ENCODE measurements at regions not wholly inside any gene's neighbourhood (a gene's known extent, or its start where the extent isn't known, plus 50 kb on each side); places are given as distances from the start of the nearest gene placed in this dataset.
A peak's percentile ranks its signal among the peaks of the same experiment; 100 is the strongest.
"Not testable (repeated sequence)": the region's sequence is repeated elsewhere in the genome, so short reads cannot be mapped to it uniquely, and the experiment has no call there.

DNA sequence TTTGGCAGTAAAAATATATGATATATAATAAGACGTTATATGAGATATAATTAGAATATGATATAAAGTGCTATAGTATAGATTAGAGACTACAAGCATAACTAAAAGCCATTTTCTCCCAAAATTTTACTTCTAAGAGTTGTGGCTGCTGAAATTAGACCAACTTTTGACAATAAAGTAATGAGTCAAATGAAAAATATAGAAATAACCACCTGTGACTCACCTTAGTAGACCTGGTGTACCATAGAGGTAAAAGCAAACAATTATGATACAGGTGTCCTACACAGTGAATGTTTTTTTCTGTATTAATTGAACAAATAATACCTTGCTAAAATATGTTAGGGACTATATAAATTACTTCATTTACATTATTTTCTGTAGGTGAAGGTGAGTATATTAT lies 482.9 kb upstream of the MAN1A1 start:
- ChIA-PET POLR2A (ENCODE audit: low non-redundant PET) (no interaction called here), CTCF (no interaction called here)
- TF ChIP-seq CTCF (conservative IDR thresholded peaks at IDR 0.05; ENCODE audit: low read depth): no peak
- peak; percentile 11 for DNase-seq (ENCODE audit: low spot score)
- H3K27ac ChIP-seq: no peak overlapping the region

DNA sequence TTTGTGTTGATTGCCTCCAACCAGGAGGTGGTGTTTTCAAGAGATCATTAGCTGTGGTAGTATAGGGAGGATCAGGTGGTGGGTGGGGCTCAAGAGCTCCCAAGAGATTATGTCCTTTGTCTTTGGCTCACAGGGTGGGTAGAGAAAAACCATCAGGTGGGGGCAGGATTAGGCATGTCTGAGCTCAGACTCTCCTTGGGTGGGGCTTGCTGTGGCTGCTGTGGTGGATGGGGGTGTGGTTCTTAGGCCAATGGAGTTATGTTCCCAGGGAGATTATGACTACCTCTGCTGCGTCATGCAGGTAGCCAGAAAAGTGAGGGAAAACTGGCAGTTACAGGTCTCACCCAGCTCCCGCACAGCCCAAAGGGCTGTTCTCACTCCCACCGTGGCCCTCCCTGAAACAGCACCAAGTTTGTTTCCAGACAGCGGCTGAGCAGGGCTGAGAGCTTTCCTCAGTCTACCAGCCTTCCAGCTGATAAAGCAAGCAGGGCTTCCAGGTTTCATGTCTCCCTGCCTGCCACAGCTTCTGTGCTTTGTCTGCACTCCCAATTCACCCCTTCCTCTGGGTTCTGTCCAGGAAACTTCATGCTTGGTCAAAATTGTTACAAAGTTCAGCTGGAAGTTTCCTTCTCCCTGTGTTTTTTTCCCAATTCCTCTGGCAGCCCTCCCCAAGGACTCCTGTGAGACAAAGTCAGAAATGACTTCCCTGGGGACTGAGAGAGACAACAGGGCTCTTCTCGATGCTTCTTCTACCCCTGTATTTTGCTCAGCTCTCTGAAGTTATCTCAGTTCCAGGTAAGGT lies 481.1 kb upstream of the MAN1A1 start:
- TF ChIP-seq CTCF (conservative IDR thresholded peaks at IDR 0.05; ENCODE audit: low read depth): no peak
- peak; percentile 50 for DNase-seq (ENCODE audit: low spot score)
- CTCF ChIA-PET: interaction anchor here (0.6 kb wide), 1 partner anchor 66 kb away, joined by 3 read pairs; no protein-coding TSS in a partner anchor
- POLR2A ChIA-PET (ENCODE audit: low non-redundant PET): no interaction called here
- H3K27ac ChIP-seq: peak overlapping the region; percentile 73

GRCh38 chr6:119830069-119830468 lies 480.5 kb upstream of the MAN1A1 start:
- no peak for DNase-seq (ENCODE audit: low spot score)
- CTCF ChIA-PET: interaction anchor here (0.7 kb wide), 1 partner anchor 21 kb away, joined by 3 read pairs; no protein-coding TSS in a partner anchor
- TF ChIP-seq CTCF (conservative IDR thresholded peaks at IDR 0.05; ENCODE audit: low read depth): no peak
- H3K27ac ChIP-seq: peak overlapping the region; percentile 73
- POLR2A ChIA-PET (ENCODE audit: low non-redundant PET): no interaction called here

GRCh38 chr6:119829499-119829898 lies 479.9 kb upstream of the MAN1A1 start:
- POLR2A ChIA-PET (ENCODE audit: low non-redundant PET); H3K27ac ChIP-seq: not testable (repeated sequence)
- CTCF ChIA-PET: interaction anchor here (0.7 kb wide), 1 partner anchor 22 kb away, joined by 3 read pairs; no protein-coding TSS in a partner anchor

DNA sequence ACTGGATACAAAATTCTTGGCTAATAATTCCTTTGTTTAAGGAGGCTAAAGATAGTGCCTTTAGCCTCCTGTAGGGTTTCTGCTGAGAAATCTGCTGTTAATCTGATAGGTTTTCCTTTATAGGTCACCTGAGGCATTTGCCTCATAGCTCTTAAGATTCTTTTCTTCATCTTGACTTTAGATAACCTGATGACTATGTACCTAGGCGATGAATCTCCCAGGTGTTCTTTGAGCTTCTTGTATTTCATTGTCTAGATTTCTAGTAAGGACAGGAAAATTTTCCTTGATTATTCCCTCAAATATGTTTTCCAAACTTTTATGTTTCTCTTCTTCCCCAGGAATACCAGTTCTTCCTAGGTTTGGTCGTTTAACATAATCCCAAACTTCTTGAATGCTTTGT lies 479.4 kb upstream of the MAN1A1 start:
- POLR2A ChIA-PET (ENCODE audit: low non-redundant PET): no interaction called here
- no peak overlapping the region for H3K27ac ChIP-seq
- no peak for TF ChIP-seq CTCF (conservative IDR thresholded peaks at IDR 0.05; ENCODE audit: low read depth)
- CTCF ChIA-PET: no interaction called here
- DNase-seq (ENCODE audit: low spot score): no peak

More at GRCh38 chr6:119829499-119829898, 479.9 kb upstream of the MAN1A1 start:
- DNase-seq (ENCODE audit: low spot score): not testable (repeated sequence)

GRCh38 chr6:119821380-119821779 lies 471.8 kb upstream of the MAN1A1 start:
- CTCF ChIA-PET: interaction anchor here (0.5 kb wide), 1 partner anchor 358 kb away, joined by 4 read pairs; no protein-coding TSS in a partner anchor
- no peak for DNase-seq (ENCODE audit: low spot score)
- TF ChIP-seq CTCF (conservative IDR thresholded peaks at IDR 0.05; ENCODE audit: low read depth): no peak
- POLR2A ChIA-PET (ENCODE audit: low non-redundant PET): no interaction called here
- H3K27ac ChIP-seq: no peak overlapping the region

DNA sequence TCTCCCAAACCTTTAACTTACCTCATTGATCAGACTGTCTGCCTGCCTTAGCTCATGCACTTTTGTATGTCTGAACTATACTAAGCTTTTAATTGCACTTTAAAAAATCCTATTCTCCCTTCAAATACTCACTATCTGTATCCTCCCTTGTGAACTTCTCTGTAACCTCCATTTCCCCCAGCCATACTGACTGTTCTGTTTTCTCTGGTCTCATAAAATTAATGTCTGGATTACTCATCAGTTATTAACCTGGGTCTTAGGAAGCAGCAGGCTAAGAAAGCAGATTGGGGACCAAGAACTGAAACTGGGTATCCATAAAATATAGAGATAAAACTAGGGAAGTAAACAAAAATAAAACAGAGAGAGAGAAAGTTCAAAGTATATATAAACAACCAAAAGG lies 469.3 kb upstream of the MAN1A1 start:
- CTCF ChIA-PET: no interaction called here
- TF ChIP-seq CTCF (conservative IDR thresholded peaks at IDR 0.05; ENCODE audit: low read depth): no peak
- no peak for DNase-seq (ENCODE audit: low spot score)
- no peak overlapping the region for H3K27ac ChIP-seq
- POLR2A ChIA-PET (ENCODE audit: low non-redundant PET): no interaction called here
